HG03175 (cell line): ENCODE measurements at regions not wholly inside any gene's neighbourhood (a gene's known extent, or its start where the extent isn't known, plus 50 kb on each side); places are given as distances from the start of the nearest gene placed in this dataset.
A peak's percentile ranks its signal among the peaks of the same experiment; 100 is the strongest.

Experiments
- ATAC-seq: cut with Tn5 transposase; IDR thresholded peaks from one replicate; pipeline ENCODE4 v1.9.1; 2021; ENCODE audit warnings: mild to moderate bottlenecking, moderate library complexity; ENCODE audit not compliant: unreplicated experiment

GRCh38 chr5:8314965-8315364 is 446.0 kb downstream of the MTRR start:
- ATAC-seq, result no peak

- ATAC-seq, result no peak
Observed at GRCh38 chr5:8316608-8317280, 447.8 kb downstream of the MTRR start.

- no peak for ATAC-seq
Observed at GRCh38 chr5:8317335-8317734, 448.4 kb downstream of the MTRR start.

GRCh38 chr5:8320244-8320643 is 451.3 kb downstream of the MTRR start:
- no peak for ATAC-seq

- no peak for ATAC-seq
Observed at GRCh38 chr5:8321272-8321671, 452.3 kb downstream of the MTRR start.

GRCh38 chr5:8322484-8322883 is 453.5 kb downstream of the MTRR start:
- no peak for ATAC-seq

GRCh38 chr5:8327016-8327415 is 458.1 kb downstream of the MTRR start:
- ATAC-seq, result no peak

- ATAC-seq, result no peak
Observed at GRCh38 chr5:8329773-8330172, 460.8 kb downstream of the MTRR start.

- ATAC-seq, result no peak
Observed at GRCh38 chr5:8332666-8333445, 463.9 kb downstream of the MTRR start.

- no peak for ATAC-seq
Observed at GRCh38 chr5:8333485-8333884, 464.5 kb downstream of the MTRR start.

- no peak for ATAC-seq
Observed at GRCh38 chr5:8333977-8334376, 465.0 kb downstream of the MTRR start.

GRCh38 chr5:8340261-8340660 is 471.3 kb downstream of the MTRR start:
- no peak for ATAC-seq

- ATAC-seq, result no peak
Observed at GRCh38 chr5:8340739-8341344, 471.9 kb downstream of the MTRR start.

- no peak for ATAC-seq
Observed at GRCh38 chr5:8341406-8341805, 472.5 kb downstream of the MTRR start.

GRCh38 chr5:8347984-8348383 is 479.0 kb downstream of the MTRR start:
- ATAC-seq, result no peak

GRCh38 chr5:8349855-8350254 is 480.9 kb downstream of the MTRR start:
- ATAC-seq, result peak; percentile 97

GRCh38 chr5:8350644-8351339 is 481.8 kb downstream of the MTRR start:
- ATAC-seq, result no peak

GRCh38 chr5:8355981-8356380 is 487.0 kb downstream of the MTRR start:
- no peak for ATAC-seq

GRCh38 chr5:8360012-8360411 is 491.1 kb downstream of the MTRR start:
- ATAC-seq, result no peak

GRCh38 chr5:8362495-8362894 is 493.5 kb downstream of the MTRR start:
- ATAC-seq, result no peak

- no peak for ATAC-seq
Observed at GRCh38 chr5:8363138-8363537, 494.2 kb downstream of the MTRR start.

GRCh38 chr5:8366266-8366665 is 497.3 kb downstream of the MTRR start:
- no peak for ATAC-seq
